ENCODE measurements at regions not wholly inside any gene's neighbourhood (a gene's known extent, or its start where the extent isn't known, plus 50 kb on each side); places are given as distances from the start of the nearest gene placed in this dataset.
"Not testable (repeated sequence)": the region's sequence is repeated elsewhere in the genome, so short reads cannot be mapped to it uniquely, and the experiment has no call there.

DNA sequence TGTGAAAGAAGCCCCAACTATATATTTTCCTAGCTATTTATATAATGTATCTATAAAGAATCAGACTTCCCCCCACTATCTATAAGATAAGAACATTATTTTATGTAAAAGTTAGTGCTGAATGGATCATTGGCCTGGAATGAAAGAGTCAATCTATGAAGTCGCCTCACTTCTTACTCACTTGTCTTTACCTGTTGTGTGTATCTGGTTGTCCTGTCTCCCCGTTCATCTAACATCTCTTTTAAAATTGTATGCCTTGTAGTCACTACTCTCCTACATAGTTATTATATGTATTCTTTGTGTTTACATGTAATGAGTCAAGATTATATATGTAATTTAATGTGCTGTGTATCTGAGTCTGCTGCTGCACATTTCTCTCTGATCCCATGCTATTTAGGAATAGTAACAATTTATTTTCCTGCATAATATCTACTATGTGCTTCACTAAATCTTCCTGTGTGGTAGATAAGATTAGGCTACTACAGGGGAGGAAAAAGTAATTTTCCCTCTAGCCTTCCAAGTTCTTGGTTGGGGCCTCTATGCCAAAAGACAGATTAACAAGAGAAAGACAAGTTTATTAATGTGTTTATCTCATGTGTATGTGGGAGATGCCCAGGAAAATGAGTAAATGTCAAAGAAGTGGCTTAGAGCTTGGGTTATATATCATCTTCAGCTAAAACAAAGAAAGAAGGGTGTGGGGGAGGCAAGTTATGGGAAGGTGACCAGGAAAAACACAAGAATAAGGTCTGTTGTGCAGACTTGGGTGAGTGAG, 77.6 kb upstream of the FRMPD4 start:
- DNase-seq = no peak

DNA sequence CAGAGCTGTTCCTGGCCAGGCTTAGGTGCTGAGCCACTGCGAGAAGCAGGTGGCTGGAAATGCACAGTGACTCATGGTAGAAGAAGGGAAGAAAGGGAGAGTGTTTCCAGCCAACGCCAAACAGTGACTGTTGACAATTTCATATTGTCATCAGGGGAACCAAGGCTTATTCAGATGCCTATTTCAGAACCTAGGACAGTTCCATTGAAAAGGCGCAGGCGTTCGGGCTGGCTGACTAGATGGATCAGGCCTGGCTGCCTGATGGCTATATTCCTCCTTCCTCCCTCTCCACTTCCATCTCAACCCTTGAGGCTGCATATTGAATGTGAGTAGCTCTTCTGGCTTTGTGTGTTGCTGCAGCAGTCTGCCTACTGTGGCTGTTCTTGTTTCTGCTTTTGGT, 73.0 kb upstream of the FRMPD4 start:
- DNase-seq = no peak

DNA sequence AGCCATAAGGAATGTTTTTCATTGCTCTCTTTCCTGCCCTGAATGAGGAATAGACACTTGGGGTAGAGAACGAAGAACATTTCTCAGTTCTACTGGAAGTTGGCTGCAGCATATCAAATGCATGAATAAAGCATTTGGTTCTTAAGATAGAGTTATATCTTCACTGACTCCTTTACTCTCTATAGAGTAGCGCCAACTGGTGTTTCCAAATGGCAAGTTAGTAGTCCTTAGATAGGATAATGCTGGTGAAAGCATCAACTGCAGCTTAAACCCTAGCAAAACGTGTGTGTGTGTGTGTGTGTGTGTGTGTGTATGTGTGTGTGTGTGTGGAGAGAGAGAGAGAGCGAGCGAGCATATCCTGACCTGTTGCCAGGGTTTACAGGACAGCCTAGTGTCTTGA, 62.2 kb upstream of the FRMPD4 start:
- DNase-seq = no peak

DNA sequence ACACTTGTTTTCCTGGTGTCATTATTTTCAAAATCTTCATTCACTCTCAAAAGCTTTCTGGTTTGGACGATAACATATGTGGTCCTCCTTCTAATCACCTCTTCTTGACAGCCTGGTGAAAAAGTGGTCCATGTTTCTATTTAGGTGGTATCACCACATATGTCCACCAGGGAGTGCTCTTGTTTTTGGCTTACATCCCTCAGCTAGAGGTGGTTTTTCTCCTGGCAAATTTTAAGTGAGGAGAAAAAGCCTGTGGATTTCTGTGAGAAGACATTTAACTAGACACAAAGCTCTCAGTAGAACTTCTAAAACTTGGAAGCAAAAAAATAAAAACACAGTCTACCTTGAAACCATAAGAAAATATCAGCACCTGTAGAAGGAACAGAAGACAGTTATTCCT, 58.0 kb upstream of the FRMPD4 start:
- peak; percentile 78 for DNase-seq

DNA sequence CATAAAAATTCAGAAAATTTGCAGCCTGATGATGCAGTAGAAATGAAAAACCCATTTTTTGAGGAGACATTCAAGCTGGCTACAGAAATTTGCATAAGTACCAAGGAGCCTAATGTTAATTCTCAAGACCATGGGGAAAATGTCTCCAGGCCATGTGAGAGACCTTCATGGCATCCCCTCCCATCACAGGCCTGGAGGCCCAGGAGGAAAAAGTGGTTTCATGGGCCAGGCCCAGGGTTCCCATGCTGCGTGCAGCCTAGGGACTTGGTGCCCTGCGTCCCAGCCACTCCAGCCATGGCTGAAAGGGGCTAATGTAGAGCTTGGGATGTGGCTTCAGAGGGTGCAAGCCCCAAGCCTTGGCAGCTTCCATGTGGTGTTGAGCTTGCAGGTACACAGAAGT, 55.3 kb upstream of the FRMPD4 start:
- DNase-seq = not testable (repeated sequence)

All from NCI-H748 treated with DMSO at 0.1 percent for 48 hours (cell line).